Thymus (tissue), 11 donors: ENCODE measurements at regions not wholly inside any gene's neighbourhood (a gene's known extent, or its start where the extent isn't known, plus 50 kb on each side); places are given as distances from the start of the nearest gene placed in this dataset.

Source experiments
- DNase-seq, 9 donors: peaks; one replicate each; pipeline ENCODE4 v3.0.0-alpha.2; 2013; ENCODE audit warnings: low spot score in 9 of 9, low read depth in 6 of 9, missing footprints in 1 of 9
- H3K27ac ChIP-seq, 2 donors: one replicate each; pipeline ENCODE4 v1.5.1; 2013; ENCODE audit warnings: control low read depth in 1 of 2, low read depth in 1 of 2, low read length in 1 of 2, mild to moderate bottlenecking in 1 of 2, moderate library complexity in 1 of 2
- H3K27me3 ChIP-seq, 2 donors: one replicate each; pipeline ENCODE4 v1.5.1; 2013; ENCODE audit warnings: low read length in 1 of 2; ENCODE audit not compliant: control insufficient read depth in 2 of 2, insufficient read depth in 1 of 2
- H3K36me3 ChIP-seq, 2 donors: one replicate each; pipeline ENCODE4 v1.5.1; 2013; ENCODE audit warnings: low read length in 1 of 2, mild to moderate bottlenecking in 1 of 2, moderate library complexity in 1 of 2; ENCODE audit not compliant: control insufficient read depth in 2 of 2, insufficient read depth in 2 of 2
- H3K4me1 ChIP-seq, 2 donors: one replicate each; pipeline ENCODE4 v1.5.1; 2013; ENCODE audit warnings: low read length in 2 of 2; ENCODE audit not compliant: control insufficient read depth in 2 of 2, insufficient read depth in 2 of 2
- H3K4me3 ChIP-seq, 2 donors: one replicate each; pipeline ENCODE4 v1.5.1; 2013; ENCODE audit warnings: low read length in 2 of 2, control low read depth in 1 of 2, mild to moderate bottlenecking in 1 of 2
- H3K9me3 ChIP-seq, 2 donors: one replicate each; pipeline ENCODE4 v1.5.1; 2013; ENCODE audit warnings: low read length in 1 of 2, mild to moderate bottlenecking in 1 of 2; ENCODE audit not compliant: control insufficient read depth in 2 of 2, insufficient read depth in 1 of 2
- WGBS: extraction: QIAGEN DNeasy Blood & Tissue Kit; methylation state at CpG from one replicate; pipeline ENCODE4 v1.1.7; 2013; 5-methylcytosine and 5-hydroxymethylcytosine counted together
- donor health status: healthy.

- no peak overlapping the region for H3K4me3 ChIP-seq
- no peaks in the 10 kb centered on the region for H3K36me3 ChIP-seq
- H3K27me3 ChIP-seq, result no peaks in the 10 kb centered on the region
- 79% methylated on average over 5 of the region's 5 CpGs for WGBS
- peaks cover 13 to 26% of the 10 kb centered on the region in 2 donors for H3K4me1 ChIP-seq
- H3K27ac ChIP-seq, result no peak overlapping the region
- no peaks in the 10 kb centered on the region for H3K9me3 ChIP-seq
- no peak for DNase-seq
Measured at GRCh38 chr13:48161530-48162179, 66.8 kb upstream of the MED4 start.

- Histone ChIP-seq H3K9me3 (no peaks in the 10 kb centered on the region), H3K36me3 (no peaks in the 10 kb centered on the region), H3K27me3 (no peaks in the 10 kb centered on the region), H3K27ac (no peak overlapping the region), H3K4me1 (peaks cover 18 to 32% of the 10 kb centered on the region in 2 donors), H3K4me3 (no peak overlapping the region)
- 98% methylated on average over 5 of the region's 5 CpGs for WGBS
- DNase-seq, result no peak
Measured at GRCh38 chr13:48160606-48161278, 65.8 kb upstream of the MED4 start.

GRCh38 chr13:48159826-48160225 lies 64.9 kb upstream of the MED4 start:
- Histone ChIP-seq H3K4me1 (peaks cover 18 to 37% of the 10 kb centered on the region in 2 donors), H3K9me3 (no peaks in the 10 kb centered on the region), H3K36me3 (no peaks in the 10 kb centered on the region), H3K4me3 (no peak overlapping the region), H3K27me3 (no peaks in the 10 kb centered on the region), H3K27ac (no peak overlapping the region)
- no peak for DNase-seq
- 92% methylated on average over 3 of the region's 3 CpGs for WGBS

- Histone ChIP-seq H3K27ac (peak overlapping the region in 1 of 2 donors; percentile 84), H3K27me3 (no peaks in the 10 kb centered on the region), H3K4me3 (no peak overlapping the region), H3K36me3 (no peaks in the 10 kb centered on the region), H3K9me3 (no peaks in the 10 kb centered on the region), H3K4me1 (peaks cover 18 to 37% of the 10 kb centered on the region in 2 donors)
- no peak for DNase-seq
Measured at GRCh38 chr13:48159401-48159800, 64.5 kb upstream of the MED4 start.

GRCh38 chr13:48158915-48159314 lies 64.0 kb upstream of the MED4 start:
- Histone ChIP-seq H3K9me3 (no peaks in the 10 kb centered on the region), H3K27ac (peak overlapping the region; percentile 26 to 84), H3K27me3 (no peaks in the 10 kb centered on the region), H3K4me1 (peaks cover 18 to 37% of the 10 kb centered on the region in 2 donors), H3K4me3 (no peak overlapping the region), H3K36me3 (no peaks in the 10 kb centered on the region)
- 96% methylated on average over 3 of the region's 3 CpGs for WGBS
- DNase-seq, result no peak

GRCh38 chr13:48158290-48158689 lies 63.4 kb upstream of the MED4 start:
- Histone ChIP-seq H3K27me3 (no peaks in the 10 kb centered on the region), H3K9me3 (no peaks in the 10 kb centered on the region), H3K4me1 (peaks cover 18 to 37% of the 10 kb centered on the region in 2 donors), H3K27ac (peak overlapping the region; percentile 71 to 84), H3K4me3 (no peak overlapping the region), H3K36me3 (no peaks in the 10 kb centered on the region)
- DNase-seq, result peak in 3 of 9 donors; percentile 30 to 60 (median 34)
- WGBS, result 17% methylated on average over 1 of the region's 1 CpG

GRCh38 chr13:48156466-48156865 lies 61.6 kb upstream of the MED4 start:
- Histone ChIP-seq H3K9me3 (no peaks in the 10 kb centered on the region), H3K27ac (peak overlapping the region; percentile 80 to 88), H3K36me3 (no peaks in the 10 kb centered on the region), H3K4me1 (peaks cover 18 to 37% of the 10 kb centered on the region in 2 donors), H3K4me3 (peak overlapping the region in 1 of 2 donors; percentile 19), H3K27me3 (no peaks in the 10 kb centered on the region)
- DNase-seq, result peak; percentile 59 to 90 (median 72)
- WGBS, result 24% methylated on average over 6 of the region's 6 CpGs

- 8% methylated on average over 2 of the region's 2 CpGs for WGBS
- H3K36me3 ChIP-seq, result no peaks in the 10 kb centered on the region
- no peaks in the 10 kb centered on the region for H3K9me3 ChIP-seq
- no peaks in the 10 kb centered on the region for H3K27me3 ChIP-seq
- H3K27ac ChIP-seq, result peak overlapping the region; percentile 75 to 88
- peak in 8 of 9 donors; percentile 43 to 82 (median 58) for DNase-seq
- no peak overlapping the region for H3K4me3 ChIP-seq
- H3K4me1 ChIP-seq, result peaks cover 18 to 33% of the 10 kb centered on the region in 2 donors
Measured at GRCh38 chr13:48155848-48156247, 60.9 kb upstream of the MED4 start.

- peaks cover 18 to 33% of the 10 kb centered on the region in 2 donors for H3K4me1 ChIP-seq
- peaks cover 0 to 7% of the 10 kb centered on the region in 2 donors for H3K9me3 ChIP-seq
- no peak overlapping the region for H3K27ac ChIP-seq
- no peaks in the 10 kb centered on the region for H3K36me3 ChIP-seq
- 98% methylated on average over 6 of the region's 6 CpGs for WGBS
- no peaks in the 10 kb centered on the region for H3K27me3 ChIP-seq
- H3K4me3 ChIP-seq, result no peak overlapping the region
- no peak for DNase-seq
Measured at GRCh38 chr13:48154671-48155070, 59.8 kb upstream of the MED4 start.
